Panc1 (cell line): ENCODE measurements at regions not wholly inside any gene's neighbourhood (a gene's known extent, or its start where the extent isn't known, plus 50 kb on each side); places are given as distances from the start of the nearest gene placed in this dataset.
"Not testable (repeated sequence)": the region's sequence is repeated elsewhere in the genome, so short reads cannot be mapped to it uniquely, and the experiment has no call there.

Experiments
- POLR2AphosphoS5 ChIP-seq: IDR thresholded peaks from 2 replicates; pipeline ENCODE4 v1.6.1; 2012; ENCODE audit warnings: mild to moderate bottlenecking, low read depth, low read length, moderate library complexity
- TCF7L2 ChIP-seq: IDR thresholded peaks from 2 replicates; pipeline ENCODE4 v1.6.1; 2011; ENCODE audit warnings: mild to moderate bottlenecking, low read depth, low read length, inconsistent platforms
- TF ChIP-seq, protein P1 (sequence below), 2 experiments: IDR thresholded peaks; 2 replicates each; pipeline ENCODE4 v1.6.1; 2011 to 2012; ENCODE audit warnings: low read depth in 2 of 2, control low read depth in 1 of 2, low read length in 1 of 2, mild to moderate bottlenecking in 1 of 2, moderate library complexity in 1 of 2; ENCODE audit not compliant: insufficient read depth in 1 of 2
- TF ChIP-seq, protein P2 (sequence below): fragments of 450-650 bp; IDR thresholded peaks from 2 replicates; pipeline ENCODE4 v1.5.1; 2017; ENCODE audit warnings: mild to moderate bottlenecking

DNA sequence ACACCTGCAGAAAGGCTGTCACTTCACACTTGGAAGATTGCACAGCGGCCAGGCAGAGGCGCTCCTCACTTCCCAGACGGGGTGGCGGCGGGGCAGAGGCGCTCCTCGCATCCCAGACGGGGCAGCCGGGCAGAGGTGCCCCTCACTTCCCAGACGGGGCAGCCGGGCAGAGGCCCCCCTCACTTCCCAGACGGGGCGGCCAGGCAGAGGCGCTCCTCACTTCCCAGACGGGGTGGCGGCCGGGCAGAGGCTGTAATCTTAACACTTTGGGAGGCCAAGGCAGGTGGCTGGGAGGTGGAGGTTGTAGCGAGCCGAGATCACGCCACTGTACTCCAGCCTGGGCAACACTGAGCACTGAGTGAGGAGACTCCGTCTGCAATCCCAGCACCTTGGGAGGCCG, 436.3 kb upstream of the ZP4 start:
- TF ChIP-seq, protein P1, sequence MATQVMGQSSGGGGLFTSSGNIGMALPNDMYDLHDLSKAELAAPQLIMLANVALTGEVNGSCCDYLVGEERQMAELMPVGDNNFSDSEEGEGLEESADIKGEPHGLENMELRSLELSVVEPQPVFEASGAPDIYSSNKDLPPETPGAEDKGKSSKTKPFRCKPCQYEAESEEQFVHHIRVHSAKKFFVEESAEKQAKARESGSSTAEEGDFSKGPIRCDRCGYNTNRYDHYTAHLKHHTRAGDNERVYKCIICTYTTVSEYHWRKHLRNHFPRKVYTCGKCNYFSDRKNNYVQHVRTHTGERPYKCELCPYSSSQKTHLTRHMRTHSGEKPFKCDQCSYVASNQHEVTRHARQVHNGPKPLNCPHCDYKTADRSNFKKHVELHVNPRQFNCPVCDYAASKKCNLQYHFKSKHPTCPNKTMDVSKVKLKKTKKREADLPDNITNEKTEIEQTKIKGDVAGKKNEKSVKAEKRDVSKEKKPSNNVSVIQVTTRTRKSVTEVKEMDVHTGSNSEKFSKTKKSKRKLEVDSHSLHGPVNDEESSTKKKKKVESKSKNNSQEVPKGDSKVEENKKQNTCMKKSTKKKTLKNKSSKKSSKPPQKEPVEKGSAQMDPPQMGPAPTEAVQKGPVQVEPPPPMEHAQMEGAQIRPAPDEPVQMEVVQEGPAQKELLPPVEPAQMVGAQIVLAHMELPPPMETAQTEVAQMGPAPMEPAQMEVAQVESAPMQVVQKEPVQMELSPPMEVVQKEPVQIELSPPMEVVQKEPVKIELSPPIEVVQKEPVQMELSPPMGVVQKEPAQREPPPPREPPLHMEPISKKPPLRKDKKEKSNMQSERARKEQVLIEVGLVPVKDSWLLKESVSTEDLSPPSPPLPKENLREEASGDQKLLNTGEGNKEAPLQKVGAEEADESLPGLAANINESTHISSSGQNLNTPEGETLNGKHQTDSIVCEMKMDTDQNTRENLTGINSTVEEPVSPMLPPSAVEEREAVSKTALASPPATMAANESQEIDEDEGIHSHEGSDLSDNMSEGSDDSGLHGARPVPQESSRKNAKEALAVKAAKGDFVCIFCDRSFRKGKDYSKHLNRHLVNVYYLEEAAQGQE (IDR thresholded peaks at IDR 0.05; ENCODE audit: insufficient read depth in 1 of 2, low read depth in 2 of 2, low read length in 1 of 2): not testable (repeated sequence)
- TF ChIP-seq POLR2AphosphoS5, TCF7L2: not testable (repeated sequence)
- TF ChIP-seq, protein P2, sequence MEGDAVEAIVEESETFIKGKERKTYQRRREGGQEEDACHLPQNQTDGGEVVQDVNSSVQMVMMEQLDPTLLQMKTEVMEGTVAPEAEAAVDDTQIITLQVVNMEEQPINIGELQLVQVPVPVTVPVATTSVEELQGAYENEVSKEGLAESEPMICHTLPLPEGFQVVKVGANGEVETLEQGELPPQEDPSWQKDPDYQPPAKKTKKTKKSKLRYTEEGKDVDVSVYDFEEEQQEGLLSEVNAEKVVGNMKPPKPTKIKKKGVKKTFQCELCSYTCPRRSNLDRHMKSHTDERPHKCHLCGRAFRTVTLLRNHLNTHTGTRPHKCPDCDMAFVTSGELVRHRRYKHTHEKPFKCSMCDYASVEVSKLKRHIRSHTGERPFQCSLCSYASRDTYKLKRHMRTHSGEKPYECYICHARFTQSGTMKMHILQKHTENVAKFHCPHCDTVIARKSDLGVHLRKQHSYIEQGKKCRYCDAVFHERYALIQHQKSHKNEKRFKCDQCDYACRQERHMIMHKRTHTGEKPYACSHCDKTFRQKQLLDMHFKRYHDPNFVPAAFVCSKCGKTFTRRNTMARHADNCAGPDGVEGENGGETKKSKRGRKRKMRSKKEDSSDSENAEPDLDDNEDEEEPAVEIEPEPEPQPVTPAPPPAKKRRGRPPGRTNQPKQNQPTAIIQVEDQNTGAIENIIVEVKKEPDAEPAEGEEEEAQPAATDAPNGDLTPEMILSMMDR: not testable (repeated sequence)
